SK-N-SH (cell line): ENCODE measurements at regions not wholly inside any gene's neighbourhood (a gene's known extent, or its start where the extent isn't known, plus 50 kb on each side); places are given as distances from the start of the nearest gene placed in this dataset.

Experiments used
- ELF1 ChIP-seq: IDR thresholded peaks from 2 replicates; pipeline ENCODE4 v1.4.0; 2012
- EP300 ChIP-seq, 2 experiments: IDR thresholded peaks; 2 replicates each; pipeline versions ENCODE4 v1.4.0 to v1.6.1; 2012; ENCODE audit warnings: borderline replicate concordance in 1 of 2, low read depth in 1 of 2, low read length in 1 of 2
- EZH2phosphoT487 ChIP-seq: fragments of 200-600 bp; sonication (generic); IDR thresholded peaks from 2 replicates; pipeline ENCODE4 v1.6.1; 2017; ENCODE audit warnings: low read depth, mixed run types, mild to moderate bottlenecking, antibody characterized with exemption, moderate library complexity, borderline replicate concordance
- JUND ChIP-seq: IDR thresholded peaks from 2 replicates; pipeline ENCODE4 v1.4.0; 2012
- NFIC ChIP-seq: IDR thresholded peaks from 2 replicates; pipeline ENCODE4 v1.4.0; 2012; ENCODE audit warnings: borderline replicate concordance
- POLR2AphosphoS5 ChIP-seq: IDR thresholded peaks from 2 replicates; pipeline ENCODE4 v1.6.1; 2012; ENCODE audit warnings: low read depth, low read length
- RAD21 ChIP-seq: IDR thresholded peaks from 2 replicates; pipeline ENCODE4 v1.6.1; 2012; ENCODE audit warnings: mild to moderate bottlenecking, low read length
- RFX5 ChIP-seq: IDR thresholded peaks from 2 replicates; pipeline ENCODE4 v1.6.1; 2012; ENCODE audit warnings: mild to moderate bottlenecking, improper control_type of control experiment, low read length
- TAF1 ChIP-seq: IDR thresholded peaks from 2 replicates; pipeline ENCODE4 v1.6.1; 2012; ENCODE audit warnings: low read depth, mild to moderate bottlenecking, low read length, moderate library complexity, borderline replicate concordance
- YY1 ChIP-seq: IDR thresholded peaks from 2 replicates; pipeline ENCODE4 v1.4.0; 2012; ENCODE audit warnings: low read depth, mild to moderate bottlenecking
- TF ChIP-seq, protein P1 (sequence below): fragments of 200-600 bp; sonication (generic); IDR thresholded peaks from 2 replicates; pipeline ENCODE4 v1.6.1; 2017; ENCODE audit warnings: antibody characterized with exemption, mild to moderate bottlenecking, moderate library complexity
- TF ChIP-seq, protein P2 (sequence below): IDR thresholded peaks from 2 replicates; pipeline ENCODE4 v1.4.0; 2012; ENCODE audit warnings: low read depth, borderline replicate concordance
- TF ChIP-seq, protein P3 (sequence below): IDR thresholded peaks from 2 replicates; pipeline ENCODE4 v1.6.1; 2012; ENCODE audit warnings: mild to moderate bottlenecking, low read depth, low read length, moderate library complexity

DNA sequence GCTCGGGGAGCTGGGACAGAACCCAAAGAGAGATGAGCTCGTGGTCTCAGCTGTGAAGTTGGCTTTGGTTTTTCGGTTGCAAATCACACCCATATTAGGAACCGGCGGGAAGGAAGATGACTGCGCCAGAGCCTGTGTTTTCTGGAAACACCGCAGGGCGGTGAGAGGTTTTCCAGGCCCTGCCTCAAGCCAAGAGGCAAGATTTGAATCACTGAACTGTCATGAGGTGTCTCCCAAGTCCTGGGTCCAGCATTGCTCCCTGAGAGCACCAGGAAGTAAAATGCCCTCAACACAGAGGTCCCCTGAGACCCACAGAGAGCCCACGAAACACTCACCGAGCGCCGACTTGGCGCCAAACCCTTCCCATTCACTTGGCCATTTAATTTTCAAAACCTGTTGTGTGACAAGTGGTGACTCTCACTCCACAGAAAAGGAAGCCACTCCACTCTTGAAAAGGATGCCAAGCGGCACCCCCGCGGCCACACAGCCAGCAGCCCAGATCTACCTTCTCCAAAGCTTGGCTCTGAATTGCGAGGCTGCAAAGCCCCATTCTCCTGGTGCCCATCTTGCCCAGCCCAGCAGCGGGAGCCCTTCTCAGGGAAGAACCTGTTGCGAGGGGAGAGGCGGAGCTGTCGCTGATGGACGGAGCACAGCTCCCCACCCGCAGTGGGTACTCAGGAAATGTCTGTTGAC, 99.0 kb upstream of the RUNX3 start:
- TF ChIP-seq, protein P1, sequence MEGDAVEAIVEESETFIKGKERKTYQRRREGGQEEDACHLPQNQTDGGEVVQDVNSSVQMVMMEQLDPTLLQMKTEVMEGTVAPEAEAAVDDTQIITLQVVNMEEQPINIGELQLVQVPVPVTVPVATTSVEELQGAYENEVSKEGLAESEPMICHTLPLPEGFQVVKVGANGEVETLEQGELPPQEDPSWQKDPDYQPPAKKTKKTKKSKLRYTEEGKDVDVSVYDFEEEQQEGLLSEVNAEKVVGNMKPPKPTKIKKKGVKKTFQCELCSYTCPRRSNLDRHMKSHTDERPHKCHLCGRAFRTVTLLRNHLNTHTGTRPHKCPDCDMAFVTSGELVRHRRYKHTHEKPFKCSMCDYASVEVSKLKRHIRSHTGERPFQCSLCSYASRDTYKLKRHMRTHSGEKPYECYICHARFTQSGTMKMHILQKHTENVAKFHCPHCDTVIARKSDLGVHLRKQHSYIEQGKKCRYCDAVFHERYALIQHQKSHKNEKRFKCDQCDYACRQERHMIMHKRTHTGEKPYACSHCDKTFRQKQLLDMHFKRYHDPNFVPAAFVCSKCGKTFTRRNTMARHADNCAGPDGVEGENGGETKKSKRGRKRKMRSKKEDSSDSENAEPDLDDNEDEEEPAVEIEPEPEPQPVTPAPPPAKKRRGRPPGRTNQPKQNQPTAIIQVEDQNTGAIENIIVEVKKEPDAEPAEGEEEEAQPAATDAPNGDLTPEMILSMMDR, result no peak
- TF ChIP-seq NFIC (no peak), TAF1 (no peak), EP300 (IDR thresholded peaks at IDR 0.05; ENCODE audit: borderline replicate concordance in 1 of 2, low read depth in 1 of 2, low read length in 1 of 2) (no peak), ELF1 (no peak), EZH2phosphoT487 (no peak), RAD21 (no peak), POLR2AphosphoS5 (no peak), JUND (no peak), RFX5 (no peak), YY1 (no peak)
- TF ChIP-seq, protein P2, sequence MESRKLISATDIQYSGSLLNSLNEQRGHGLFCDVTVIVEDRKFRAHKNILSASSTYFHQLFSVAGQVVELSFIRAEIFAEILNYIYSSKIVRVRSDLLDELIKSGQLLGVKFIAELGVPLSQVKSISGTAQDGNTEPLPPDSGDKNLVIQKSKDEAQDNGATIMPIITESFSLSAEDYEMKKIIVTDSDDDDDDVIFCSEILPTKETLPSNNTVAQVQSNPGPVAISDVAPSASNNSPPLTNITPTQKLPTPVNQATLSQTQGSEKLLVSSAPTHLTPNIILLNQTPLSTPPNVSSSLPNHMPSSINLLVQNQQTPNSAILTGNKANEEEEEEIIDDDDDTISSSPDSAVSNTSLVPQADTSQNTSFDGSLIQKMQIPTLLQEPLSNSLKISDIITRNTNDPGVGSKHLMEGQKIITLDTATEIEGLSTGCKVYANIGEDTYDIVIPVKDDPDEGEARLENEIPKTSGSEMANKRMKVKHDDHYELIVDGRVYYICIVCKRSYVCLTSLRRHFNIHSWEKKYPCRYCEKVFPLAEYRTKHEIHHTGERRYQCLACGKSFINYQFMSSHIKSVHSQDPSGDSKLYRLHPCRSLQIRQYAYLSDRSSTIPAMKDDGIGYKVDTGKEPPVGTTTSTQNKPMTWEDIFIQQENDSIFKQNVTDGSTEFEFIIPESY, result no peak
- TF ChIP-seq, protein P3, sequence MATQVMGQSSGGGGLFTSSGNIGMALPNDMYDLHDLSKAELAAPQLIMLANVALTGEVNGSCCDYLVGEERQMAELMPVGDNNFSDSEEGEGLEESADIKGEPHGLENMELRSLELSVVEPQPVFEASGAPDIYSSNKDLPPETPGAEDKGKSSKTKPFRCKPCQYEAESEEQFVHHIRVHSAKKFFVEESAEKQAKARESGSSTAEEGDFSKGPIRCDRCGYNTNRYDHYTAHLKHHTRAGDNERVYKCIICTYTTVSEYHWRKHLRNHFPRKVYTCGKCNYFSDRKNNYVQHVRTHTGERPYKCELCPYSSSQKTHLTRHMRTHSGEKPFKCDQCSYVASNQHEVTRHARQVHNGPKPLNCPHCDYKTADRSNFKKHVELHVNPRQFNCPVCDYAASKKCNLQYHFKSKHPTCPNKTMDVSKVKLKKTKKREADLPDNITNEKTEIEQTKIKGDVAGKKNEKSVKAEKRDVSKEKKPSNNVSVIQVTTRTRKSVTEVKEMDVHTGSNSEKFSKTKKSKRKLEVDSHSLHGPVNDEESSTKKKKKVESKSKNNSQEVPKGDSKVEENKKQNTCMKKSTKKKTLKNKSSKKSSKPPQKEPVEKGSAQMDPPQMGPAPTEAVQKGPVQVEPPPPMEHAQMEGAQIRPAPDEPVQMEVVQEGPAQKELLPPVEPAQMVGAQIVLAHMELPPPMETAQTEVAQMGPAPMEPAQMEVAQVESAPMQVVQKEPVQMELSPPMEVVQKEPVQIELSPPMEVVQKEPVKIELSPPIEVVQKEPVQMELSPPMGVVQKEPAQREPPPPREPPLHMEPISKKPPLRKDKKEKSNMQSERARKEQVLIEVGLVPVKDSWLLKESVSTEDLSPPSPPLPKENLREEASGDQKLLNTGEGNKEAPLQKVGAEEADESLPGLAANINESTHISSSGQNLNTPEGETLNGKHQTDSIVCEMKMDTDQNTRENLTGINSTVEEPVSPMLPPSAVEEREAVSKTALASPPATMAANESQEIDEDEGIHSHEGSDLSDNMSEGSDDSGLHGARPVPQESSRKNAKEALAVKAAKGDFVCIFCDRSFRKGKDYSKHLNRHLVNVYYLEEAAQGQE, result no peak
